GM04504 (cell line): ENCODE measurements at regions not wholly inside any gene's neighbourhood (a gene's known extent, or its start where the extent isn't known, plus 50 kb on each side); places are given as distances from the start of the nearest gene placed in this dataset.
"Not testable (repeated sequence)": the region's sequence is repeated elsewhere in the genome, so short reads cannot be mapped to it uniquely, and the experiment has no call there.

Experiments used
- DNase-seq: peaks from one replicate; pipeline ENCODE4 v3.0.0-alpha.2; 2012; ENCODE audit warnings: low read depth

- no peak for DNase-seq
Measured at GRCh38 chr12:80045594-80045993, 53.7 kb upstream of the OTOGL start.

GRCh38 chr12:80044694-80045046 is 54.7 kb upstream of the OTOGL start:
- DNase-seq, result peak; percentile 69

- DNase-seq, result peak; percentile 47
Measured at GRCh38 chr12:80041692-80042091, 57.6 kb upstream of the OTOGL start.

DNA sequence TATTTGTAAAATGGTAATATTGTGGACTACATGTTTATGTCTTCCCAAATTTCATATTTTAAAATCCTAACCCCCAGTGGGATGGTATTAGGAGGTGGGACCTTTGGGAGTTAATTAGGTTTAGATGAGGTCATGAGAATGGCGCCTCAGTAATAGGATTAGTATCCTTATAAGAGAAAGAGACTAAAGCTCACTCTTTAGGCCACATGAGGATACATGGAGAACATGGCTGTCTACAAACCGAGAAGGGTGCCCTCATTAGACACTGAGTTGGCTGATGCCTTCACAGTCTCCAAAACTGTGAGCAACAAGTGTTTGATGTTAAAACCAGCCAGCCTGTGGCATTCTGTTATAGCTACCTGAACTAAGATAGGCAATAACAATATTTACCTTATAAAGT is 58.3 kb upstream of the OTOGL start:
- no peak for DNase-seq

GRCh38 chr12:80040075-80040738 is 59.1 kb upstream of the OTOGL start:
- no peak for DNase-seq

DNA sequence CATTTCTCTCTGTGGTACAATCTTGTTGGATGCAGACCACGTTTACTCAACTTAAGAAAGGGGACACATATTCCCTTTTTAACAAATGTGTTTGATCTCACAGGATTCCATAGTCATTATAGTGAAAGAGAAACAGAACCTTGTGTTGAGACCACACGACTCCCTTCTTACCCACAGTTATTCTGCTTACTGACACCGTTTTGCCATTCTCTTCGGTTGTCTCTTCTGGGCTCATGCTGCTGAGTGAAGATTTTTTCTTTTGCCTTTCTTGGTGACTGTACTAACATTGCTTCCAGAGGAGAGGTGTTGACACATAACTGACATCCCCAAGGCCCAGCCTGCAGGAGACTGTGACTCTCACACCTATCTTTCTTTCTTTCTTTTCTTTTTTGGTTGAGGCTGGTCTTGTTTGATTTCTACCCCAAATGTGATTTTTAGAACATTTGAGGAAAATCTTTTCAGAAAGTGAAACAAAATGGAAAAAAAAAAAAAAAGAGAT is 61.2 kb upstream of the OTOGL start:
- DNase-seq, result no peak

DNA sequence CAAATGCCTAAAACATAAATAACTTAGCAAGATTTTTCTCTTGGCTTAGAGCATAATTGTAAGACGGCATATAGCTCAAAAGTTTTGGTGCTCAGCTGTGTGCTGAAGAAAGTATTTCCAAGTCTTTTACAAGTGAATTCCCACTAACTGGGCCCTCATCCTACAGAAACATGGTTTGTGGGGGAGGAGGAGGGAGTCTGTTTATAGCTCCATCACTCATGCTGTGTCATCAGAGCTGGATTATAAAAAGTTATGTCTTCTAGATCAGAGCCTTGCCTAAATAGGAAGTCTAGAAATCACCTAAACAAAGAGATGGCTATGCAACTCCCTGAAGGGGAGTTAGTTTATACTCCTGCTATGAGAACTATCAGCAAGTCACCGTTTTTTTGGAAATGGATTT is 65.9 kb upstream of the OTOGL start:
- DNase-seq, result peak; percentile 39

GRCh38 chr12:80032946-80033345 is 66.4 kb upstream of the OTOGL start:
- no peak for DNase-seq

GRCh38 chr12:80031229-80031628 is 68.1 kb upstream of the OTOGL start:
- DNase-seq, result no peak

GRCh38 chr12:80025638-80026037 is 73.7 kb upstream of the OTOGL start:
- no peak for DNase-seq

GRCh38 chr12:80019691-80020090 is 79.6 kb upstream of the OTOGL start:
- DNase-seq, result no peak

DNA sequence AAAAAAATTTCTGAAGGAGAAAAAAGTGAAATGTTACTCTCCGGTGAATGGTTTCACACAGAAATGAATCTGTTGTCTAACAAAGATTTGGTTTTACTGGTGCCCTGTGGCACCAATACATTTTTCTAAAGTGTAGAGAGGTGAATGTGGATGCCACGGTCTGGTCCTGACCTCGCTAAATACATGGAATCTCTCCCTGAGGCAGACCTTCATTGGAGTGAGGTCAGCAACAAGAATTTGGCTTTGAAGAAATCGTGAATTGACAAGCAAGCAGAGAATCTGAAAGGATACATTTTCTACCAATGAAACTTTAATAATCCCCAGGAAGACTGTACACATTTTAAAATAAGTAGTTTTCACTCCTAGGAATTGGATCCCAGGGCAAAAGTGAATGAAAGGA is 81.2 kb upstream of the OTOGL start:
- no peak for DNase-seq

GRCh38 chr12:80017261-80017870 is 82.0 kb upstream of the OTOGL start:
- no peak for DNase-seq

DNA sequence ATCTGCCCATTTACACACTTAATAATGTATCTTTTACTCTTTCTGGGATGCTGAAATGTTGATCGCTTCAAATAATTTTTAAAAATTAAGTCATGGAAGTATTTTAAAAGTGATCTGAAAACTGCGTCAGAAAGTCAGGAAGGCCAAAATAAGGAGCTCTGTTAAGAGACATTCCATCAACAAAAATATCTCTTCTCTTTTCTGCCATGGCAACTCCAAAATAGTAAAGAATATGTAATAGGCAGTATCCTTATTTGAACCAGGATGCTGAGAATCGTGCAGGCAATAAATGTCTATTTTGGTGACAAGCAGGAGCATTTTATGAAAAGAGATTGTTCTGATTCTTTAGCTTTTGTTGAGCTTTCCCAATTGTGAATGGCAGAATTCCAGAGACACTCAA is 81.8 kb upstream of the PPP1R12A start:
- no peak for DNase-seq

DNA sequence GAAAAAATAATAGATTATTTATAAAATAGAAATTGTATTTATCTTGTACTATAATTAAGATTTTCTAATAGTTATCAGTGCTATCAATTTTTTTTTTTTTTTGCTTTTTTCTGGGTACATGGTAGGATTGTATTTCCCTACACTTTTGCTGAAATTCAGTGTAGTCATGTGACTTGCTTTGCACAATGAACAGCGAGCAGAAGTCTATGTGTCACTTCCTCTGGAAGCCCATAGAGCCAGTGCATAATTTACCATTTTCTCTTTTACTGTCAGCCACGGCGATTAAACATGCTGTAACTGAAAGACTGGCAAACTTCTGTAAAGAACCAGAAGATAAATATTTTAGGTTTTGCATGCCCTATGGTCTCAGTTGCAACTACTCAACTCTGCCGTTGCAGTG is 80.8 kb upstream of the PPP1R12A start:
- no peak for DNase-seq

- DNase-seq, result not testable (repeated sequence)
Measured at GRCh38 chr12:80003744-80004143, 68.8 kb upstream of the PPP1R12A start.

DNA sequence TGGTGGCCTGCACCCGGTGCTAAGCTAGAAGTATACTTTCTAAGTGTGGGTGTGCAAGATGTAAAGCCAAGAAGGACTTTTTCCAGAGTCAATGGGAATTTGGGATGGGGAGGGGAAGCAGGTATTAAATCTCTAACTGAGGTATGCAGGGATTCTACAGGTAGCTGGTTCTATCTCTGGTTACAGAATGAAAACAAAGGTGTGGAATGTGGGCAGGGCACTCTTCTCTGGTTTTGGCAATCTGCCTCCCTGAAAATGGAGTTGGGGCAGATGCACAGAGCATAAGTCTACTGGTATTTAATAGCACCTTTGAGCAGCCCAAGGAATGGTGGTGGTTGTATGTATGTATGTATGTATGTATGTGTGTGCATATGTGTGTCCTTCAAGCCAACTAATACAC is 66.7 kb upstream of the PPP1R12A start:
- DNase-seq, result no peak

GRCh38 chr12:80000831-80001230 is 65.9 kb upstream of the PPP1R12A start:
- no peak for DNase-seq

DNA sequence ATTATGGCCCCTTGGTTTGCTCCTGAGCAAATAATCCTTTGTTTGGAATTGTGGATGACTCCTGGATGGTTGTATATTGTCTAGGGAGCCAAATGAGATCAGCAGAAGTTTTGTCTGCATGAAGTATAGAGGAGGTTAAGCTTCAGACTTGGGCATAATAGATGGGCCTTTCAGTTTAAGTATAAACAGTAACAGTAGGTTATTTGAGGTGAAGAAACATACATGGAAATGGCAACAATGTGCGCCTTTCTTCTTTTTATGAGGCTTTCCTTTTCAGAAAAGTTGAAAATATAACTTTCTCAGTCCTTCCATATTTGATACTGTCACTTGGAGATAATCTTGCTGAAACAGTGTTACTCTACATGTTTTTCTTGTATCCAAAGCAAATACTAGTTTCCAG is 63.7 kb upstream of the PPP1R12A start:
- no peak for DNase-seq

DNA sequence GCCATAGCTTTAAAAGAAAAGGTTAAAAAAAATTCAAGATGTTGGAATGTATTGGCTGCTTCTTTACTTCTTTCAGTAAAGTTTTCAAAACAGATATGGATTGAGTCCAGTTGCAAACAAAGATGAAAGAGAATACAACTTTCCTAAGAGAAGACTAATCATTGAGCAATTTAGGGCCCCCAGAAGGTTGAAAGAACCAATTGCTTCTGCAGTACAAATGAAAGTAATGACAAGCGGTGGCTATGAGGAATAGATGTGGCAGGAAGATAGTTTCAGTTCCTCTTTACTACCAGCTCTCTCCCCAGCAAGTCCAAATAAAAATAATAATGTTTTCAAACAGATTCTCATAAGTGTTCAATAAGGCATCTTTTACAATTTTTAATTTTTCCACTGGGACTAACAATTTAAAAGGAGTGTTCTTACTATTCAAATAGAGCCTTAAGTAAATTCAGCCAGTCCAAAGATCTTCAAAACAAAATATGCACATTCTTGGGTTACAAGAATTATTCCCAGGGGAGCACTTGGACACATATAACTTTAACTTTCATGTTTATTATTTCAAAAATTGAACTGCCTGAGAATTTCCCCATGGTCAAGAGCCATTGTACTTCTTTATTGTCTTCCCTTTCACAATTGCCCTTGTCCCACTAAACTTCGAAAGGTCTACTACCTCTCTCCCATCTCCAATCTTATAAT is 62.3 kb upstream of the PPP1R12A start:
- DNase-seq, result no peak

DNA sequence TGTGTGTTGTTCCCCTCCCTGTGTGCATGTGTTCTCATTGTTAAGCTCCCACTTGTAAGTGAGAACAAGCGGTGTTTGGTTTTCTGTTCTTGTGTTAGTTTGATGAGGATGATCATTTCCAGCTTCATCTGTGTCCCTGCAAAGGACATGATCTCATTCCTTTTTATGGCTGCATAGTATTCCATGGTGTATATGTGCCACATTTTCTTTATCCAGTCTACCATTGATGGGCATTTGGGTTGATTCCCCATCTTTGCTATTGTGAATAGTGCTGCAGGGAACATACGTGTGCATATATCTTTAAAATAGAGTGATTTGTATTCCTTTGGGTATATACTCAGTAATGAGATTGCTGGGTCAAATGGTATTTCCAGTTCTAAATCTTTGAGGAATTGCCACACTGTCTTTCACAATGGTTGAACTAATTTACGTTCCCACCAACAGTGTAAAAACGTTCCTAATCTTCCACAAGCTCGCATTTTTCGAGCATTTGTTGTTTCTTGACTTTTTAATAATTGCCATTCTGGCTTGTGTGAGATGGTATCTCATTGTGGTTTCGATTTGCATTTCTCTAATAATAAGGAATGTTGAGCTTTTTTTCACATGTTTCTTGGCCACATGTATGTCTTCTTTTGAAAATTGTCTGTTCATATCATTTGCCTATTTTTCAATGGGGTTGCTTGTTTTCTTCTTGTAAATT is 60.6 kb upstream of the PPP1R12A start:
- not testable (repeated sequence) for DNase-seq

DNA sequence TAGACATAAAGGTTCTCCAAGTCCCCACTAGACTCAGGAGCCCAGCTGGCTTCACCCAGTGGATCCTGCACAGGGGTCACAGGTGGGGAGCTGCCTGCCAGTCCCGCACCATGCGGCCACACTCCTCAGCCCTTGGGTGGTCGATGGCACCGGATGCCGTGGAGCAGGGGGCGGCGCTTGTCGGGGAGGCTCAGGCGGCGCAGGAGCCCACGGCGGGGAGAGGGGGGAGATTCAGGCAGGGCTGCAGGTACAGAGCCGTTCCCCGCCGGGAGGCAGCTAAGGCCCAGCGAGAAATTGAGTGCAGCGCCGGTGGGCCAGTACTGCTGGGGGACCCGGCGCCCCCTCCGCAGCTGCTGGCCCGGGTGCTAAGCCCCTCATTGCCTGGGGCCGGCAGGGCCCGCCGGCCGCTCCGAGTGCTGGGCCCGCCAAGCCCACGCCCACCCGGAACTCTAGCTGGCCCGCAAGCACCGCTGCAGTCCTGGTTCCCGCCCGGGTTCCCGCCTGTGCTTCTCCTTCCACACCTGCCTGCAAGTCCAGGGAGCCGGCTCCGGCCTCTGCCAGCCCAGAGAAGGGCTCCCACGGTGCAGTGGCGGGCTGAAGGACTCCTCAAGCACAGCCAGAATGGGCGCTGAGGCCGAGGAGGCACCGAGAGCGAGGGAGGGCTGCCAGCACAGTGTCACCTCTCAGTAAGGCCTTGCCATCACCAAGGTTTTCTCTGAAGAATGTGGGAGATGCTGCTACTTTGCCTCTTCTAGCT is 58.4 kb upstream of the PPP1R12A start:
- DNase-seq, result no peak
